H1 (cell line): ENCODE measurements at regions not wholly inside any gene's neighbourhood (a gene's known extent, or its start where the extent isn't known, plus 50 kb on each side); places are given as distances from the start of the nearest gene placed in this dataset.

Experiments
- CTCF ChIA-PET: fragments of 300-600 bp; sonication (Branson Sonifier 250); formaldehyde crosslinking; loops from one replicate; lab custom pipeline; 2021; ENCODE audit not compliant: partially characterized antibody; lab: Charles Lee
- POLR2A ChIA-PET: fragments of 300-600 bp; sonication (Branson Sonifier 250); formaldehyde crosslinking; loops from one replicate; lab custom pipeline; 2021; ENCODE audit warnings: inconsistent platforms; ENCODE audit not compliant: partially characterized antibody; lab: Charles Lee
- DNase-seq, 2 experiments: peaks; one replicate each; pipeline versions ENCODE4 v3.0.0 to v3.0.0-alpha.2; 2010 to 2022; ENCODE audit warnings: low spot score in 2 of 2, low read depth in 1 of 2, mixed read lengths in 1 of 2
- FAIRE-seq: peaks from 2 replicates; lab custom pipeline; 2011; peaks lifted over from hg19 to GRCh38; lab: Jason Lieb, UNC
- H2AFZ ChIP-seq: 2 replicates; pipeline ENCODE4 v1.8.1; 2012; ENCODE audit warnings: low read length, inconsistent platforms
- H2AK5ac ChIP-seq: 2 replicates; pipeline ENCODE4 v1.6.1; 2013; ENCODE audit warnings: low read depth, low read length
- H2BK120ac ChIP-seq: replicated peaks from 2 replicates; pipeline ENCODE3; 2013; ENCODE audit warnings: low read depth, low read length, inconsistent platforms
- H2BK12ac ChIP-seq: 2 replicates; pipeline ENCODE4 v1.6.1; 2013; ENCODE audit warnings: low read depth, low read length
- H2BK15ac ChIP-seq: 2 replicates; pipeline ENCODE4 v1.6.1; 2013; ENCODE audit warnings: low read length
- H2BK20ac ChIP-seq: 2 replicates; pipeline ENCODE4 v1.6.1; 2013; ENCODE audit warnings: low read length
- H2BK5ac ChIP-seq: 2 replicates; pipeline ENCODE4 v1.6.1; 2013; ENCODE audit warnings: low read depth, low read length
- H3K14ac ChIP-seq: 2 replicates; pipeline ENCODE4 v1.6.1; 2013; ENCODE audit warnings: inconsistent platforms; ENCODE audit not compliant: insufficient read length
- H3K18ac ChIP-seq: 2 replicates; pipeline ENCODE4 v1.6.1; 2013; ENCODE audit warnings: low read length; ENCODE audit errors: extremely low read depth
- H3K23ac ChIP-seq: 2 replicates; pipeline ENCODE4 v1.6.1; 2013; ENCODE audit warnings: inconsistent platforms; ENCODE audit not compliant: insufficient read length
- H3K23me2 ChIP-seq: 2 replicates; pipeline ENCODE4 v1.6.1; 2013; ENCODE audit warnings: low read depth, low read length
- H3K27ac ChIP-seq: 2 replicates; pipeline ENCODE4 v1.6.1; 2011; ENCODE audit warnings: low read depth, low read length, inconsistent platforms
- H3K27me3 ChIP-seq, 4 experiments: replicated peaks in 1 of 4; 1 replicate in 1 of 4; 2 replicates in 3 of 4; pipeline versions ENCODE4 v1.6.1 to v1.8.1; 2011 to 2013; ENCODE audit warnings: low read length in 3 of 4, mild to moderate bottlenecking in 3 of 4, inconsistent platforms in 2 of 4, mixed read lengths in 2 of 4, moderate library complexity in 1 of 4; ENCODE audit not compliant: control insufficient read depth in 3 of 4, insufficient read depth in 3 of 4; ENCODE audit errors: extremely low read depth in 1 of 4
- H3K36me3 ChIP-seq, 4 experiments: 2 replicates each; pipeline versions ENCODE4 v1.6.1 to v1.8.1; 2011 to 2013; ENCODE audit warnings: mild to moderate bottlenecking in 4 of 4, low read length in 3 of 4, moderate library complexity in 2 of 4, control low read depth in 1 of 4, inconsistent platforms in 1 of 4; ENCODE audit not compliant: insufficient read depth in 4 of 4, control insufficient read depth in 2 of 4
- H3K4ac ChIP-seq: replicated peaks from 2 replicates; pipeline ENCODE3; 2013; ENCODE audit warnings: low read length, low read depth, mixed read lengths, inconsistent platforms; ENCODE audit not compliant: insufficient read length
- H3K4me1 ChIP-seq, 4 experiments: replicated peaks in 1 of 4; 1 replicate in 1 of 4; 2 replicates in 3 of 4; pipeline versions ENCODE4 v1.6.1 to v1.8.1; 2011 to 2013; ENCODE audit warnings: low read length in 3 of 4, inconsistent platforms in 2 of 4, mixed read lengths in 1 of 4; ENCODE audit not compliant: insufficient read depth in 4 of 4, control insufficient read depth in 3 of 4
- H3K4me2 ChIP-seq, 2 experiments: 2 replicates each; pipeline versions ENCODE4 v1.6.1 to v1.8.1; 2011 to 2013; ENCODE audit warnings: low read depth in 2 of 2, low read length in 2 of 2, control low read depth in 1 of 2, inconsistent platforms in 1 of 2, mild to moderate bottlenecking in 1 of 2; ENCODE audit not compliant: insufficient read depth in 1 of 2
- H3K4me3 ChIP-seq, 4 experiments: fragments of 200-600, 300-600 bp in 1 of 4; sonication (generic), shearing (Covaris generic), sonication (Bioruptor Twin) in 1 of 4; 2 replicates each; pipeline versions ENCODE4 v1.5.1 to v1.8.1; 2011 to 2016; ENCODE audit warnings: low read length in 4 of 4, low read depth in 3 of 4, control low read depth in 2 of 4, inconsistent platforms in 2 of 4, mild to moderate bottlenecking in 2 of 4, mixed read lengths in 1 of 4, moderate library complexity in 1 of 4; ENCODE audit not compliant: insufficient read depth in 2 of 4; ENCODE audit errors: extremely low read depth in 1 of 4
- H3K56ac ChIP-seq: replicated peaks from 2 replicates; pipeline ENCODE3; 2013; ENCODE audit warnings: low read depth, mild to moderate bottlenecking, mixed read lengths, low read length, inconsistent platforms; ENCODE audit not compliant: insufficient read length
- H3K79me1 ChIP-seq: 2 replicates; pipeline ENCODE4 v1.6.1; 2013; ENCODE audit warnings: low read depth, low read length, control low read depth
- H3K79me2 ChIP-seq, 2 experiments: 2 replicates each; pipeline versions ENCODE4 v1.6.1 to v1.8.1; 2012 to 2013; ENCODE audit warnings: low read length in 2 of 2, mild to moderate bottlenecking in 2 of 2, inconsistent platforms in 1 of 2; ENCODE audit not compliant: insufficient read depth in 2 of 2, control insufficient read depth in 1 of 2
- H3K9ac ChIP-seq, 4 experiments: replicated peaks in 1 of 4; 1 replicate in 1 of 4; 2 replicates in 3 of 4; pipeline versions ENCODE4 v1.6.1 to v1.8.1; 2011 to 2013; ENCODE audit warnings: low read depth in 3 of 4, low read length in 3 of 4, control low read depth in 2 of 4, mild to moderate bottlenecking in 2 of 4, moderate library complexity in 2 of 4, inconsistent platforms in 1 of 4; ENCODE audit errors: extremely low read depth in 1 of 4
- H3K9me3 ChIP-seq, 2 experiments: 2 replicates each; pipeline versions ENCODE4 v1.6.1 to v1.8.1; 2012 to 2013; ENCODE audit warnings: mild to moderate bottlenecking in 2 of 2, moderate library complexity in 2 of 2, control low read depth in 1 of 2, inconsistent platforms in 1 of 2, low read depth in 1 of 2, low read length in 1 of 2, mixed read lengths in 1 of 2; ENCODE audit not compliant: insufficient read depth in 2 of 2
- H4K20me1 ChIP-seq, 2 experiments: replicated peaks in 1 of 2; 2 replicates each; pipeline versions ENCODE3 to v1.8.1; 2011 to 2013; ENCODE audit warnings: inconsistent platforms in 2 of 2, low read length in 2 of 2, mild to moderate bottlenecking in 1 of 2; ENCODE audit not compliant: insufficient read depth in 2 of 2, control insufficient read depth in 1 of 2
- H4K5ac ChIP-seq: 2 replicates; pipeline ENCODE4 v1.6.1; 2013; ENCODE audit warnings: low read length, low read depth, mixed read lengths, inconsistent platforms; ENCODE audit not compliant: insufficient read length
- H4K8ac ChIP-seq: 2 replicates; pipeline ENCODE4 v1.8.0; 2013; ENCODE audit warnings: mild to moderate bottlenecking, moderate library complexity, low read length, inconsistent platforms; ENCODE audit not compliant: insufficient read depth; ENCODE audit errors: extremely low read depth
- H4K91ac ChIP-seq: replicated peaks from 2 replicates; pipeline ENCODE3; 2013; ENCODE audit warnings: low read length, mixed read lengths, inconsistent platforms; ENCODE audit not compliant: insufficient read length
- BRCA1 ChIP-seq: IDR thresholded peaks from 2 replicates; pipeline ENCODE4 v1.6.1; 2012; ENCODE audit warnings: low read depth, low read length, improper control_type of control experiment
- CTBP2 ChIP-seq: IDR thresholded peaks from 2 replicates; pipeline ENCODE4 v1.7.0; 2011; ENCODE audit warnings: borderline replicate concordance, mild to moderate bottlenecking, moderate library complexity, mixed read lengths, low read length; ENCODE audit not compliant: insufficient read depth, insufficient read length
- CTCF ChIP-seq, 3 experiments: IDR thresholded peaks; 1 replicate in 2 of 3; 2 replicates in 1 of 3; pipeline versions ENCODE4 v1.5.1 to v1.6.1; 2011; ENCODE audit warnings: low read length in 3 of 3, mild to moderate bottlenecking in 3 of 3, inconsistent platforms in 2 of 3, low read depth in 1 of 3, moderate library complexity in 1 of 3; ENCODE audit not compliant: insufficient read depth in 1 of 3; ENCODE audit errors: control extremely low read depth in 1 of 3
- E2F6 ChIP-seq: IDR thresholded peaks from 2 replicates; pipeline ENCODE4 v1.6.1; 2012; ENCODE audit warnings: inconsistent platforms
- FOSL1 ChIP-seq: IDR thresholded peaks from 2 replicates; pipeline ENCODE4 v1.6.1; 2011; ENCODE audit warnings: mild to moderate bottlenecking, low read depth, low read length, moderate library complexity; ENCODE audit not compliant: insufficient read depth
- HDAC6 ChIP-seq: IDR thresholded peaks from one replicate; pipeline ENCODE4 v1.7.1; 2012; ENCODE audit warnings: low read depth, mild to moderate bottlenecking, inconsistent platforms, low read length, moderate library complexity
- JUND ChIP-seq: IDR thresholded peaks from 2 replicates; pipeline ENCODE4 v1.6.1; 2011; ENCODE audit warnings: mild to moderate bottlenecking, improper control_type of control experiment, low read length
- KDM1A ChIP-seq: fragments of 200-600, 300-600 bp; sonication (generic); IDR thresholded peaks from 2 replicates; pipeline ENCODE4 v1.7.1; 2016; ENCODE audit warnings: mild to moderate bottlenecking, low read length, borderline replicate concordance
- RNF2 ChIP-seq: fragments of 200-900, 300-1000 bp; sonication (generic); IDR thresholded peaks from 2 replicates; pipeline ENCODE4 v1.7.1; 2016; ENCODE audit warnings: borderline replicate concordance, low read depth, mild to moderate bottlenecking, antibody characterized with exemption, low read length; ENCODE audit not compliant: poor library complexity, severe bottlenecking; ENCODE audit errors: missing control alignments
- SIN3A ChIP-seq, 2 experiments: IDR thresholded peaks in 1 of 2; conservative IDR thresholded peaks in 1 of 2; 2 replicates each; pipeline ENCODE4 v1.6.1; 2011 to 2012; ENCODE audit warnings: low read length in 2 of 2, improper control_type of control experiment in 1 of 2, low read depth in 1 of 2, mild to moderate bottlenecking in 1 of 2
- WGBS, 2 experiments: shearing (Covaris generic) in 1 of 2; methylation state at CpG; one replicate each; pipeline versions ENCODE4 v1.1.6 to v1.1.7; 2013 to 2015; ENCODE audit warnings: low lambda C conversion rate in 2 of 2, mixed read lengths in 2 of 2, inconsistent platforms in 1 of 2, low coverage in 1 of 2, missing lambda C conversion rate in 1 of 2; ENCODE audit not compliant: insufficient replicate concordance in 2 of 2, insufficient coverage in 1 of 2, insufficient read length in 1 of 2; ENCODE audit errors: extremely low coverage in 1 of 2, missing lambda C conversion rate in 1 of 2; 5-methylcytosine and 5-hydroxymethylcytosine counted together

- CTCF ChIA-PET, result no interaction called here
- H2AK5ac ChIP-seq, result no peak overlapping the region
- no peak overlapping the region for H3K27ac ChIP-seq
- H4K5ac ChIP-seq, result no peak overlapping the region
- no peaks in the 10 kb centered on the region for H3K27me3 ChIP-seq
- POLR2A ChIA-PET, result no interaction called here
- FAIRE-seq, result no peak
- no peaks in the 10 kb centered on the region for H3K4me1 ChIP-seq
- WGBS, 2 experiments, result 100% methylated on average over 4 of the region's 4 CpGs; no CpG with 5 or more reads in 1 of the 2 experiments
- no peak overlapping the region for H3K14ac ChIP-seq
- H3K56ac ChIP-seq, result no peak overlapping the region
- no peak overlapping the region for H2AFZ ChIP-seq
- H2BK20ac ChIP-seq, result no peak overlapping the region
- no peaks in the 10 kb centered on the region for H3K36me3 ChIP-seq
- no peaks in the 10 kb centered on the region for H3K79me1 ChIP-seq
- no peak overlapping the region for H2BK15ac ChIP-seq
- peaks cover 3 to 12% of the 10 kb centered on the region in 2 experiments; a peak in 3 of 4 replicates for H3K9me3 ChIP-seq
- H3K23me2 ChIP-seq, result no peaks in the 10 kb centered on the region
- H3K79me2 ChIP-seq, result no peaks in the 10 kb centered on the region
- no peaks in the 10 kb centered on the region for H4K20me1 ChIP-seq
- no peak overlapping the region for H3K9ac ChIP-seq
- no peak overlapping the region for H2BK120ac ChIP-seq
- no peak overlapping the region for H4K8ac ChIP-seq
- no peak overlapping the region for H2BK5ac ChIP-seq
- no peak for DNase-seq
- H3K4ac ChIP-seq, result no peak overlapping the region
- H3K23ac ChIP-seq, result no peak overlapping the region
- no peak overlapping the region for H4K91ac ChIP-seq
- H3K4me2 ChIP-seq, result no peak overlapping the region
- no peak overlapping the region for H3K18ac ChIP-seq
- no peak overlapping the region for H3K4me3 ChIP-seq
- H2BK12ac ChIP-seq, result no peak overlapping the region
- TF ChIP-seq JUND (no peak), HDAC6 (no peak), FOSL1 (no peak), BRCA1 (no peak), E2F6 (no peak), RNF2 (no peak), SIN3A (conservative IDR thresholded peaks at IDR 0.05 in 1 of 2, IDR thresholded peaks at IDR 0.05 in 1 of 2; ENCODE audit: low read depth in 1 of 2, low read length in 2 of 2) (no peak), CTCF (IDR thresholded peaks at IDR 0.05; ENCODE audit: control extremely low read depth in 1 of 3, insufficient read depth in 1 of 3, low read depth in 1 of 3, low read length in 3 of 3) (no peak), KDM1A (no peak), CTBP2 (no peak)
Measured at GRCh38 chr13:57846600-57847173, 215.1 kb downstream of the PCDH17 start.
